Gastrocnemius medialis (tissue), 4 donors: ENCODE measurements at regions not wholly inside any gene's neighbourhood (a gene's known extent, or its start where the extent isn't known, plus 50 kb on each side); places are given as distances from the start of the nearest gene placed in this dataset.
"Not testable (repeated sequence)": the region's sequence is repeated elsewhere in the genome, so short reads cannot be mapped to it uniquely, and the experiment has no call there.

Source experiments
- POLR2A ChIP-seq, 2 donors: fragments of 450-650 bp; IDR thresholded peaks; one replicate each; pipeline ENCODE4 v1.6.1; 2017; ENCODE audit warnings: antibody characterized with exemption in 2 of 2, mild to moderate bottlenecking in 2 of 2, moderate library complexity in 2 of 2
- TF ChIP-seq, protein P1 (sequence below), 5 experiments: fragments of 450-650 bp in 3 of 5; fragments of 200-600 bp in 2 of 5; sonication (generic) in 2 of 5; IDR thresholded peaks in 4 of 5; conservative IDR thresholded peaks in 1 of 5; 1 replicate in 4 of 5; 2 replicates in 1 of 5; pipeline ENCODE4 v1.5.1; 2016 to 2019; ENCODE audit warnings: antibody characterized with exemption in 5 of 5, mild to moderate bottlenecking in 3 of 5, moderate library complexity in 3 of 5

DNA sequence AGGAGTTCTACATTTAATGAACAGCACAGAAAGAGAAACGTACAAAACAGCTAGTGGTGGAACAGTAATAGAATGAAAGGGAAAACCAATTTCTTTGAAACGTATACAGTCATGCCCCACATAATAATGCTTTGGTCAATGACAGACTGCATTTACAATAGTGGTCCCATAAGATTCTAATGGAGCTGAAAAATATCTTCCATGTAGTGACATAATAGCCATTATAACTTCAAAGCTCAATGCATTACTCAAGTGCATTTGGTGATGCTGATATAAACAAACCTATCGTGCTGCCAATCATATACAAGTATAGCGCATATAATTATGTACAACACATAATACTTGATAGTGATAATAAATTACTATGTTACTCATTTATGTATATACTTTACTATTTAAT lies 1008.9 kb upstream of the FOXG1 start:
- TF ChIP-seq, protein P1, sequence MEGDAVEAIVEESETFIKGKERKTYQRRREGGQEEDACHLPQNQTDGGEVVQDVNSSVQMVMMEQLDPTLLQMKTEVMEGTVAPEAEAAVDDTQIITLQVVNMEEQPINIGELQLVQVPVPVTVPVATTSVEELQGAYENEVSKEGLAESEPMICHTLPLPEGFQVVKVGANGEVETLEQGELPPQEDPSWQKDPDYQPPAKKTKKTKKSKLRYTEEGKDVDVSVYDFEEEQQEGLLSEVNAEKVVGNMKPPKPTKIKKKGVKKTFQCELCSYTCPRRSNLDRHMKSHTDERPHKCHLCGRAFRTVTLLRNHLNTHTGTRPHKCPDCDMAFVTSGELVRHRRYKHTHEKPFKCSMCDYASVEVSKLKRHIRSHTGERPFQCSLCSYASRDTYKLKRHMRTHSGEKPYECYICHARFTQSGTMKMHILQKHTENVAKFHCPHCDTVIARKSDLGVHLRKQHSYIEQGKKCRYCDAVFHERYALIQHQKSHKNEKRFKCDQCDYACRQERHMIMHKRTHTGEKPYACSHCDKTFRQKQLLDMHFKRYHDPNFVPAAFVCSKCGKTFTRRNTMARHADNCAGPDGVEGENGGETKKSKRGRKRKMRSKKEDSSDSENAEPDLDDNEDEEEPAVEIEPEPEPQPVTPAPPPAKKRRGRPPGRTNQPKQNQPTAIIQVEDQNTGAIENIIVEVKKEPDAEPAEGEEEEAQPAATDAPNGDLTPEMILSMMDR (IDR thresholded peaks at IDR 0.05 in 4 of 5, conservative IDR thresholded peaks at IDR 0.05 in 1 of 5), result not testable (repeated sequence)
- not testable (repeated sequence) for TF ChIP-seq POLR2A (IDR thresholded peaks at IDR 0.05)
